GM19099 (cell line): ENCODE measurements at regions not wholly inside any gene's neighbourhood (a gene's known extent, or its start where the extent isn't known, plus 50 kb on each side); places are given as distances from the start of the nearest gene placed in this dataset.

Experiments used
- POLR2A ChIP-seq: IDR thresholded peaks from 3 replicates; pipeline ENCODE4 v1.6.1; 2011; ENCODE audit warnings: low read depth; ENCODE audit not compliant: insufficient read length; ENCODE audit errors: extremely low read depth

GRCh38 chr1:55337801-55338447 lies 122.8 kb upstream of the USP24 start:
- TF ChIP-seq POLR2A, result no peak

GRCh38 chr1:55334797-55335196 lies 119.6 kb upstream of the USP24 start:
- no peak for TF ChIP-seq POLR2A

GRCh38 chr1:55334160-55334559 lies 119.0 kb upstream of the USP24 start:
- no peak for TF ChIP-seq POLR2A

- TF ChIP-seq POLR2A, result no peak
These were observed 118.3 kb upstream of the USP24 start for GRCh38 chr1:55333461-55333860.

- TF ChIP-seq POLR2A, result no peak
These were observed 116.2 kb upstream of the USP24 start for GRCh38 chr1:55331351-55331750.

- no peak for TF ChIP-seq POLR2A
These were observed 114.8 kb upstream of the USP24 start for GRCh38 chr1:55329808-55330432.

GRCh38 chr1:55329091-55329490 lies 113.9 kb upstream of the USP24 start:
- TF ChIP-seq POLR2A, result no peak

GRCh38 chr1:55326496-55327243 lies 111.5 kb upstream of the USP24 start:
- no peak for TF ChIP-seq POLR2A

- no peak for TF ChIP-seq POLR2A
These were observed 108.6 kb upstream of the USP24 start for GRCh38 chr1:55323760-55324159.

- no peak for TF ChIP-seq POLR2A
These were observed 107.7 kb upstream of the USP24 start for GRCh38 chr1:55322842-55323241.

- no peak for TF ChIP-seq POLR2A
These were observed 106.8 kb upstream of the USP24 start for GRCh38 chr1:55321942-55322341.

- TF ChIP-seq POLR2A, result no peak
These were observed 105.7 kb upstream of the USP24 start for GRCh38 chr1:55320891-55321290.

- TF ChIP-seq POLR2A, result no peak
These were observed 103.1 kb upstream of the USP24 start for GRCh38 chr1:55318116-55318817.

GRCh38 chr1:55317673-55318072 lies 102.5 kb upstream of the USP24 start:
- no peak for TF ChIP-seq POLR2A

GRCh38 chr1:55316947-55317662 lies 101.9 kb upstream of the USP24 start:
- TF ChIP-seq POLR2A, result no peak
